Endothelial cell of umbilical vein (primary cell): ENCODE measurements at regions not wholly inside any gene's neighbourhood (a gene's known extent, or its start where the extent isn't known, plus 50 kb on each side); places are given as distances from the start of the nearest gene placed in this dataset.

Experiments
- BruUV-seq: library from RNA; stranded (reverse); fragments of 400-500 nt; replicated peaks from 2 replicates; lab custom pipeline; 2021; lab: Mats Ljungman, UMichigan
- CTCF ChIA-PET: fragments of 300-600, 350-600 bp; sonication (Branson Sonifier 250); formaldehyde crosslinking; loops from one replicate; lab custom pipeline; 2021; ENCODE audit warnings: antibody characterized with exemption, inconsistent platforms; lab: Charles Lee
- POLR2A ChIA-PET: fragments of 300-600, 350-600 bp; sonication (Branson Sonifier 250); formaldehyde crosslinking; loops from one replicate; lab custom pipeline; 2021; ENCODE audit warnings: antibody characterized with exemption, inconsistent platforms; lab: Charles Lee
- DNase-seq: peaks from one replicate; pipeline ENCODE4 v3.0.0-alpha.2; 2011; ENCODE audit warnings: low read depth, low spot score
- FAIRE-seq: peaks from 2 replicates; lab custom pipeline; 2011; peaks lifted over from hg19 to GRCh38; lab: Jason Lieb, UNC
- H2AFZ ChIP-seq: 2 replicates; pipeline ENCODE4 v1.6.0; 2012; ENCODE audit warnings: low read depth, low read length, control low read depth, inconsistent platforms
- H3K27ac ChIP-seq: 2 replicates; pipeline ENCODE4 v1.5.1; 2011; ENCODE audit warnings: low read depth, mild to moderate bottlenecking, control low read depth, low read length, moderate library complexity; ENCODE audit not compliant: insufficient read depth
- H3K27me3 ChIP-seq, 2 experiments: 2 replicates each; pipeline versions ENCODE4 v1.6.0 to v1.6.1; 2011; ENCODE audit warnings: low read length in 2 of 2, mixed read lengths in 1 of 2; ENCODE audit not compliant: control insufficient read depth in 2 of 2, insufficient read depth in 2 of 2
- H3K36me3 ChIP-seq, 2 experiments: 2 replicates in 1 of 2; 3 replicates in 1 of 2; pipeline ENCODE4 v1.5.1; 2011; ENCODE audit warnings: low read length in 2 of 2, mild to moderate bottlenecking in 1 of 2, moderate library complexity in 1 of 2; ENCODE audit not compliant: control insufficient read depth in 2 of 2, insufficient read depth in 2 of 2; ENCODE audit errors: extremely low read depth in 1 of 2
- H3K4me1 ChIP-seq: 3 replicates; pipeline ENCODE4 v1.5.1; 2011; ENCODE audit warnings: mild to moderate bottlenecking, low read length; ENCODE audit not compliant: control insufficient read depth, insufficient read depth; ENCODE audit errors: extremely low read depth
- H3K4me2 ChIP-seq: 2 replicates; pipeline ENCODE4 v1.6.1; 2011; ENCODE audit warnings: low read length, control low read depth, mixed read lengths; ENCODE audit not compliant: insufficient read depth
- H3K4me3 ChIP-seq, 3 experiments: fragments of 200-600 bp in 1 of 3; sonication (generic), shearing (Covaris generic) in 1 of 3; replicated peaks in 1 of 3; 2 replicates each; pipeline ENCODE4 v1.5.1; 2011 to 2016; ENCODE audit warnings: control low read depth in 3 of 3, low read length in 3 of 3, mild to moderate bottlenecking in 2 of 3, inconsistent platforms in 1 of 3, low read depth in 1 of 3, moderate library complexity in 1 of 3; ENCODE audit not compliant: insufficient read depth in 1 of 3
- H3K79me2 ChIP-seq: 2 replicates; pipeline ENCODE4 v1.6.0; 2012; ENCODE audit warnings: low read length, inconsistent platforms; ENCODE audit not compliant: control insufficient read depth, insufficient read depth
- H3K9ac ChIP-seq: replicated peaks from 2 replicates; pipeline ENCODE3; 2011; ENCODE audit warnings: low read length, control low read depth; ENCODE audit not compliant: insufficient read depth; ENCODE audit errors: extremely low read depth
- H3K9me1 ChIP-seq: replicated peaks from 3 replicates; pipeline ENCODE4 v1.6.0; 2011; ENCODE audit warnings: mild to moderate bottlenecking, low read length; ENCODE audit not compliant: control insufficient read depth, insufficient read depth; ENCODE audit errors: extremely low read depth
- H3K9me3 ChIP-seq: replicated peaks from 2 replicates; pipeline ENCODE4 v1.5.1; 2012; ENCODE audit warnings: low read length, inconsistent platforms; ENCODE audit not compliant: control insufficient read depth, insufficient read depth
- H4K20me1 ChIP-seq: replicated peaks from 2 replicates; pipeline ENCODE3; 2011; ENCODE audit warnings: mild to moderate bottlenecking, low read length; ENCODE audit not compliant: control insufficient read depth, insufficient read depth; ENCODE audit errors: extremely low read depth
- EZH2 ChIP-seq: IDR thresholded peaks from 2 replicates; pipeline ENCODE4 v1.6.1; 2012; ENCODE audit warnings: borderline replicate concordance, low read depth, mild to moderate bottlenecking, moderate library complexity, low read length, inconsistent platforms; ENCODE audit not compliant: severe bottlenecking
- FOS ChIP-seq: IDR thresholded peaks from 2 replicates; pipeline ENCODE4 v1.6.1; 2011; ENCODE audit warnings: mild to moderate bottlenecking, low read length, moderate library complexity, borderline replicate concordance; ENCODE audit not compliant: insufficient read depth
- GATA2 ChIP-seq: IDR thresholded peaks from 2 replicates; pipeline ENCODE4 v1.7.0; 2011; ENCODE audit warnings: low read depth, mild to moderate bottlenecking, moderate library complexity, mixed read lengths, low read length; ENCODE audit not compliant: insufficient read length, insufficient read depth
- JUN ChIP-seq: IDR thresholded peaks from 2 replicates; pipeline ENCODE4 v1.6.1; 2011; ENCODE audit warnings: borderline replicate concordance, low read depth; ENCODE audit not compliant: insufficient read length, insufficient read depth
- MYC ChIP-seq: IDR thresholded peaks from one replicate; pipeline ENCODE4 v1.6.1; 2011; ENCODE audit warnings: mild to moderate bottlenecking, low read depth, low read length
- POLR2A ChIP-seq: IDR thresholded peaks from 2 replicates; pipeline ENCODE4 v1.6.1; 2012; ENCODE audit warnings: low read depth, mild to moderate bottlenecking, control low read depth, low read length
- POLR2AphosphoS5 ChIP-seq: IDR thresholded peaks from 2 replicates; pipeline ENCODE4 v1.6.1; 2012; ENCODE audit warnings: low read depth, mild to moderate bottlenecking, control low read depth, low read length, moderate library complexity; ENCODE audit not compliant: insufficient read depth
- dilution Hi-C: fragments of 300-500 bp; cut with MboI; formaldehyde crosslinking; loops from one replicate; pipeline ENCODE4 v1.15.0; 2019; ENCODE audit warnings: low sequenced_read_pairs; ENCODE audit not compliant: extremely low pct_ligation_motif_present
- intact Hi-C: fragments of 100-400 bp; cut with micrococcal nuclease; formaldehyde crosslinking; loops from one replicate; pipeline ENCODE4 v1.10.0; 2022
- TF ChIP-seq, protein P1 (sequence below), 2 donors: IDR thresholded peaks; 1 replicate in 1 of 2; 2 replicates in 1 of 2; pipeline ENCODE4 v1.5.1; 2011; ENCODE audit warnings: low read length in 2 of 2, mild to moderate bottlenecking in 2 of 2, moderate library complexity in 2 of 2, control low read depth in 1 of 2, inconsistent platforms in 1 of 2, low read depth in 1 of 2; ENCODE audit not compliant: insufficient read depth in 1 of 2; ENCODE audit errors: extremely low read depth in 1 of 2
- TF ChIP-seq, protein P2 (sequence below): IDR thresholded peaks from 2 replicates; pipeline ENCODE4 v1.6.1; 2011; ENCODE audit not compliant: insufficient read depth, insufficient read length

DNA sequence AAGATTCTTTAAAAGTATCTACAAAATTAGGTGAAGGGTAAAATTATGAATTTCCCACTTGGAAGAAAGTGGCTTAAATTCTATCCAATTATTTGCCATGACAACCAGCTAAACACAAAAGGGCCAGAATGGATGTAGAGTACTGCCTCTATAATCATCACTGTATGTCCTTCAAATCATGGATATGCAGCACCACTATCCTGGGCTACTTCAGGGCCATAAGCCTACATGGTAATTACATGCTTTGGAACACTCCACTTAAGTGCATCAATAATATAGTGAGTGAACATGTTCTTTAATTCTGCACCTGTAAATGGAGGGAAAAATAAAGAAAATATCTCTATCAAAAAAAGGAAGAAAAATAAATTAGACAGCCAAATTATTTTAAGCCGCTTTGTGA lies 575.2 kb downstream of the ISL1 start:
- Histone ChIP-seq H4K20me1 (no peaks in the 10 kb centered on the region), H3K79me2 (no peaks in the 10 kb centered on the region), H3K27me3 (no peaks in the 10 kb centered on the region), H3K36me3 (no peaks in the 10 kb centered on the region), H3K9me1 (peaks cover 2% of the 10 kb centered on the region), H3K4me3 (no peak overlapping the region), H3K4me2 (no peak overlapping the region), H2AFZ (no peak overlapping the region), H3K4me1 (no peaks in the 10 kb centered on the region), H3K9me3 (no peaks in the 10 kb centered on the region), H3K27ac (no peak overlapping the region), H3K9ac (no peak overlapping the region)
- intact Hi-C loops = no loop called here
- TF ChIP-seq GATA2 (no peak), POLR2AphosphoS5 (no peak), EZH2 (no peak), MYC (no peak), POLR2A (no peak), JUN (no peak), FOS (no peak)
- TF ChIP-seq, protein P1, sequence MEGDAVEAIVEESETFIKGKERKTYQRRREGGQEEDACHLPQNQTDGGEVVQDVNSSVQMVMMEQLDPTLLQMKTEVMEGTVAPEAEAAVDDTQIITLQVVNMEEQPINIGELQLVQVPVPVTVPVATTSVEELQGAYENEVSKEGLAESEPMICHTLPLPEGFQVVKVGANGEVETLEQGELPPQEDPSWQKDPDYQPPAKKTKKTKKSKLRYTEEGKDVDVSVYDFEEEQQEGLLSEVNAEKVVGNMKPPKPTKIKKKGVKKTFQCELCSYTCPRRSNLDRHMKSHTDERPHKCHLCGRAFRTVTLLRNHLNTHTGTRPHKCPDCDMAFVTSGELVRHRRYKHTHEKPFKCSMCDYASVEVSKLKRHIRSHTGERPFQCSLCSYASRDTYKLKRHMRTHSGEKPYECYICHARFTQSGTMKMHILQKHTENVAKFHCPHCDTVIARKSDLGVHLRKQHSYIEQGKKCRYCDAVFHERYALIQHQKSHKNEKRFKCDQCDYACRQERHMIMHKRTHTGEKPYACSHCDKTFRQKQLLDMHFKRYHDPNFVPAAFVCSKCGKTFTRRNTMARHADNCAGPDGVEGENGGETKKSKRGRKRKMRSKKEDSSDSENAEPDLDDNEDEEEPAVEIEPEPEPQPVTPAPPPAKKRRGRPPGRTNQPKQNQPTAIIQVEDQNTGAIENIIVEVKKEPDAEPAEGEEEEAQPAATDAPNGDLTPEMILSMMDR (IDR thresholded peaks at IDR 0.05; ENCODE audit: extremely low read depth in 1 of 2, insufficient read depth in 1 of 2, low read depth in 1 of 2, low read length in 2 of 2) = no peak
- TF ChIP-seq, protein P2, sequence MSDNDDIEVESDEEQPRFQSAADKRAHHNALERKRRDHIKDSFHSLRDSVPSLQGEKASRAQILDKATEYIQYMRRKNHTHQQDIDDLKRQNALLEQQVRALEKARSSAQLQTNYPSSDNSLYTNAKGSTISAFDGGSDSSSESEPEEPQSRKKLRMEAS = no peak
- no TSS peak for BruUV-seq
- FAIRE-seq = no peak
- CTCF ChIA-PET = interaction anchor here (1.0 kb wide), 1 partner anchor 1000 kb away, joined by 4 read pairs; no protein-coding TSS in a partner anchor
- dilution Hi-C loops = no loop called here
- no peak for DNase-seq
- POLR2A ChIA-PET = no interaction called here
